IPS-18c (cell line): ENCODE measurements at regions not wholly inside any gene's neighbourhood (a gene's known extent, or its start where the extent isn't known, plus 50 kb on each side); places are given as distances from the start of the nearest gene placed in this dataset.
"Not testable (repeated sequence)": the region's sequence is repeated elsewhere in the genome, so short reads cannot be mapped to it uniquely, and the experiment has no call there.

Experiments used
- H3K4me3 ChIP-seq: 2 replicates; pipeline ENCODE4 v1.7.0; 2013; ENCODE audit warnings: low read depth, mild to moderate bottlenecking, low read length, moderate library complexity; ENCODE audit not compliant: insufficient read depth
- H3K9me3 ChIP-seq: one replicate; pipeline ENCODE4 v1.6.1; 2013; ENCODE audit warnings: mild to moderate bottlenecking, low read length, moderate library complexity; ENCODE audit not compliant: control insufficient read depth, insufficient read depth

GRCh38 chr7:102721-103120 is 89.7 kb upstream of the FAM20C start:
- Histone ChIP-seq H3K4me3 (no peak overlapping the region), H3K9me3 (no peaks in the 10 kb centered on the region)

GRCh38 chr7:103981-104380 is 88.4 kb upstream of the FAM20C start:
- H3K4me3 ChIP-seq, H3K9me3 ChIP-seq: not testable (repeated sequence)

- Histone ChIP-seq H3K4me3 (no peak overlapping the region), H3K9me3 (no peaks in the 10 kb centered on the region)
Measured at GRCh38 chr7:105002-105401, 87.4 kb upstream of the FAM20C start.

- Histone ChIP-seq H3K4me3 (no peak overlapping the region), H3K9me3 (no peaks in the 10 kb centered on the region)
Measured at GRCh38 chr7:106356-106755, 86.0 kb upstream of the FAM20C start.

- no peaks in the 10 kb centered on the region for H3K9me3 ChIP-seq
Measured at GRCh38 chr7:107233-107632, 85.1 kb upstream of the FAM20C start.

GRCh38 chr7:107907-108306 is 84.5 kb upstream of the FAM20C start:
- Histone ChIP-seq H3K4me3 (no peak overlapping the region), H3K9me3 (no peaks in the 10 kb centered on the region)

More at GRCh38 chr7:107233-107632, 85.1 kb upstream of the FAM20C start:
- no peak overlapping the region for H3K4me3 ChIP-seq

- Histone ChIP-seq H3K4me3 (no peak overlapping the region), H3K9me3 (no peaks in the 10 kb centered on the region)
Measured at GRCh38 chr7:109094-109493, 83.3 kb upstream of the FAM20C start.

GRCh38 chr7:109898-110556 is 82.3 kb upstream of the FAM20C start:
- no peaks in the 10 kb centered on the region for H3K9me3 ChIP-seq
- no peak overlapping the region for H3K4me3 ChIP-seq

- Histone ChIP-seq H3K9me3 (no peaks in the 10 kb centered on the region), H3K4me3 (no peak overlapping the region)
Measured at GRCh38 chr7:110557-111232, 81.7 kb upstream of the FAM20C start.

GRCh38 chr7:111591-111990 is 80.8 kb upstream of the FAM20C start:
- Histone ChIP-seq H3K4me3 (no peak overlapping the region), H3K9me3 (no peaks in the 10 kb centered on the region)

- H3K4me3 ChIP-seq: no peak overlapping the region
- H3K9me3 ChIP-seq: no peaks in the 10 kb centered on the region
Measured at GRCh38 chr7:112881-113280, 79.5 kb upstream of the FAM20C start.

- Histone ChIP-seq H3K4me3 (no peak overlapping the region), H3K9me3 (no peaks in the 10 kb centered on the region)
Measured at GRCh38 chr7:115274-115911, 77.0 kb upstream of the FAM20C start.

GRCh38 chr7:116188-116981 is 76.0 kb upstream of the FAM20C start:
- H3K9me3 ChIP-seq: no peaks in the 10 kb centered on the region
- H3K4me3 ChIP-seq: no peak overlapping the region

- Histone ChIP-seq H3K9me3 (no peaks in the 10 kb centered on the region), H3K4me3 (no peak overlapping the region)
Measured at GRCh38 chr7:117836-118614, 74.3 kb upstream of the FAM20C start.

- Histone ChIP-seq H3K9me3 (no peaks in the 10 kb centered on the region), H3K4me3 (no peak overlapping the region)
Measured at GRCh38 chr7:118615-119391, 73.6 kb upstream of the FAM20C start.

GRCh38 chr7:119392-120163 is 72.8 kb upstream of the FAM20C start:
- Histone ChIP-seq H3K9me3 (no peaks in the 10 kb centered on the region), H3K4me3 (no peak overlapping the region)
